ENCODE measurements at regions not wholly inside any gene's neighbourhood (a gene's known extent, or its start where the extent isn't known, plus 50 kb on each side); places are given as distances from the start of the nearest gene placed in this dataset.

GRCh38 chr3:65070968-65071367, 383.2 kb upstream of the ADAMTS9 start:
- TF ChIP-seq ZNF596 (tag by site-specific recombination; IDR thresholded peaks at IDR 0.05) (no peak), ZBTB6 (tag by site-specific recombination; IDR thresholded peaks at IDR 0.05) (no peak), ZNF350 (tag by site-specific recombination; IDR thresholded peaks at IDR 0.05) (no peak), HOXA7 (CRISPR knock-in tag; IDR thresholded peaks at IDR 0.05; ENCODE audit: borderline replicate concordance) (no peak), CTCF (tag by site-specific recombination; IDR thresholded peaks at IDR 0.05) (no peak), KLF9 (tag by site-specific recombination; IDR thresholded peaks at IDR 0.05; ENCODE audit: low read depth) (no peak)

Data from HEK293 (cell line).